Glutamatergic neuron (in vitro differentiated cells): ENCODE measurements at regions not wholly inside any gene's neighbourhood (a gene's known extent, or its start where the extent isn't known, plus 50 kb on each side); places are given as distances from the start of the nearest gene placed in this dataset.
"Not testable (repeated sequence)": the region's sequence is repeated elsewhere in the genome, so short reads cannot be mapped to it uniquely, and the experiment has no call there.

ENCODE experiments used
- DNase-seq: peaks from one replicate; pipeline ENCODE4 v3.0.0; 2022
- H3K27ac Mint-ChIP-seq: one replicate; pipeline ENCODE4 v1.8.0; 2020; ENCODE audit warnings: mild to moderate bottlenecking, mixed read lengths, inconsistent platforms; ENCODE audit not compliant: unreplicated experiment
- H3K27me3 Mint-ChIP-seq: one replicate; pipeline ENCODE4 v1.8.0; 2020; ENCODE audit warnings: mild to moderate bottlenecking, moderate library complexity, mixed read lengths, inconsistent platforms; ENCODE audit not compliant: unreplicated experiment
- H3K36me3 Mint-ChIP-seq: one replicate; pipeline ENCODE4 v1.8.0; 2020; ENCODE audit warnings: mild to moderate bottlenecking, mixed read lengths, inconsistent platforms; ENCODE audit not compliant: unreplicated experiment
- H3K4me1 Mint-ChIP-seq: one replicate; pipeline ENCODE4 v1.8.0; 2020; ENCODE audit warnings: mild to moderate bottlenecking, low read depth, mixed read lengths, inconsistent platforms; ENCODE audit not compliant: unreplicated experiment
- H3K4me3 Mint-ChIP-seq: one replicate; pipeline ENCODE4 v1.8.0; 2020; ENCODE audit warnings: mild to moderate bottlenecking, mixed read lengths, inconsistent platforms; ENCODE audit not compliant: unreplicated experiment
- H3K9me3 Mint-ChIP-seq: one replicate; pipeline ENCODE4 v1.8.0; 2020; ENCODE audit warnings: mild to moderate bottlenecking, moderate library complexity, mixed read lengths, inconsistent platforms; ENCODE audit not compliant: unreplicated experiment
- TF ChIP-seq, protein P1 (sequence below): fragments of 200-600 bp; sonication (generic); IDR thresholded peaks from one replicate; pipeline ENCODE4 v1.5.0; 2021; ENCODE audit not compliant: partially characterized antibody, unreplicated experiment

DNA sequence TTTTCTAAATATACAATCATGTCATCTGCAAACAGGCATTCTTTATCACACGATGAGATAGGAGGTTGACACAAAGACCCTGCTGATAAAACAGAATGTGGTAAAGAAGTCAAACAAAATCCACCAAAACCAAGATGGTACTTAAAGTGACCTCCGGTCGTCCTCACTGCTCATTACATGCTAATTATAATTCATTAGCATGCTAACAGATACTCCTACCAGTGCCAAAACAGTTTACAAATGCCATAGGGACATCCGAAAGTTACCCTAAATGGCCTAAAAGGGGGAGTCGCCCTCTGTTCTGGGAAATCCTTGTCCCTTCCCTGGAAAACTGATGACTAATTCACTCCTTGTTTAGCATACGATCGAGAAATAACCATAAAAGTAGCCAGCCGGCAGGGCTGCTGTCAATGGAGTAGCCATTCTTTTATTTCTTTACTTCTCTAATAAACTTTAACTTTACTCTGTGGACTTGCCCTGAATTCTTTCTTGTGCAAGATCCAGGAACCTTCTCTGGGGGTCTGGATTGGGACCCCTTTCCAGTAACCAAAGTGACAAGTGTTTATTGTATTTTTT, 126.6 kb downstream of the CCDC71L start:
- DNase-seq = no peak
- Mint-ChIP-seq H3K4me1 (no peaks in the 10 kb centered on the region), H3K36me3 (no peaks in the 10 kb centered on the region), H3K27me3 (no peaks in the 10 kb centered on the region), H3K9me3 (no peaks in the 10 kb centered on the region), H3K27ac (no peak overlapping the region), H3K4me3 (no peak overlapping the region)
- TF ChIP-seq, protein P1, sequence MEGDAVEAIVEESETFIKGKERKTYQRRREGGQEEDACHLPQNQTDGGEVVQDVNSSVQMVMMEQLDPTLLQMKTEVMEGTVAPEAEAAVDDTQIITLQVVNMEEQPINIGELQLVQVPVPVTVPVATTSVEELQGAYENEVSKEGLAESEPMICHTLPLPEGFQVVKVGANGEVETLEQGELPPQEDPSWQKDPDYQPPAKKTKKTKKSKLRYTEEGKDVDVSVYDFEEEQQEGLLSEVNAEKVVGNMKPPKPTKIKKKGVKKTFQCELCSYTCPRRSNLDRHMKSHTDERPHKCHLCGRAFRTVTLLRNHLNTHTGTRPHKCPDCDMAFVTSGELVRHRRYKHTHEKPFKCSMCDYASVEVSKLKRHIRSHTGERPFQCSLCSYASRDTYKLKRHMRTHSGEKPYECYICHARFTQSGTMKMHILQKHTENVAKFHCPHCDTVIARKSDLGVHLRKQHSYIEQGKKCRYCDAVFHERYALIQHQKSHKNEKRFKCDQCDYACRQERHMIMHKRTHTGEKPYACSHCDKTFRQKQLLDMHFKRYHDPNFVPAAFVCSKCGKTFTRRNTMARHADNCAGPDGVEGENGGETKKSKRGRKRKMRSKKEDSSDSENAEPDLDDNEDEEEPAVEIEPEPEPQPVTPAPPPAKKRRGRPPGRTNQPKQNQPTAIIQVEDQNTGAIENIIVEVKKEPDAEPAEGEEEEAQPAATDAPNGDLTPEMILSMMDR = no peak

- H3K36me3 Mint-ChIP-seq, H3K27me3 Mint-ChIP-seq, H3K9me3 Mint-ChIP-seq, DNase-seq, H3K4me1 Mint-ChIP-seq, H3K4me3 Mint-ChIP-seq, H3K27ac Mint-ChIP-seq: not testable (repeated sequence)
Measured at GRCh38 chr7:106530183-106530582, 130.8 kb downstream of the CCDC71L start.

DNA sequence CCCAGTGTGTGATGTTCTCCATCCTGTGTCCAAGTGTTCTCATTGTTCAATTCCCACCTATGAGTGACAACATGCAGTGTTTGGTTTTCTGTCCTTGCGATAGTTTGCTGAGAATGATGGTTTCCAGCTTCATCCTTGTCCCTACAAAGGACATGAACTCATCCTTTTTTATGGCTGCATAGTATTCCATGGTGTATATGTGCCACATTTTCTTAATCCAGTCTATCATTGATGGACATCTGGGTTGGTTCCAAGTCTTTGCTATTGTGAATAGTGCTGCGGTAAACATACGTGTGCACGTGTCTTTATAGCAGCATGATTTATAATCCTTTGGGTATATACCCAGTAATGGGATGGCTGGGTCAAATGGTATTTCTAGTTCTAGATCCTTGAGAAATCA, 134.3 kb downstream of the CCDC71L start:
- not testable (repeated sequence) for H3K4me1 Mint-ChIP-seq, H3K27ac Mint-ChIP-seq, H3K9me3 Mint-ChIP-seq, H3K36me3 Mint-ChIP-seq, DNase-seq, H3K4me3 Mint-ChIP-seq, H3K27me3 Mint-ChIP-seq

DNA sequence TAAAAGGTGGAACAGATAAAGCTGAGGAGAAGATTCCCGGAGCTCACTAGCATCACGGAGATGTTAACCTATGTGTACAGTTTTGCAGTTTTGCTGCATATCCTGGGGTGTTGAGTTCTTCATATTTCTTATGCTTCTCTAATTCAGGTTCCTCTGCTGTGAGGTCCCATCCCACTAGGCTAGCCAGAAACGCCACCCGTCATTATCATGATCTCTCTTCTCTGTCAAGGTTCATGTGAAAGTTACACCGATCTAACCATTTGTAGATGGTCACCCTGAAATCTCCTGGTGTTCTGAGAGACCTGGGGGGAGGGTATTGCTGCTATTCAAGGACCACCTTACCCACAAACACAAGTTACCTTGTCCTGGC, 136.3 kb downstream of the CCDC71L start:
- TF ChIP-seq, protein P1 = no peak
- H3K27ac Mint-ChIP-seq = no peak overlapping the region

DNA sequence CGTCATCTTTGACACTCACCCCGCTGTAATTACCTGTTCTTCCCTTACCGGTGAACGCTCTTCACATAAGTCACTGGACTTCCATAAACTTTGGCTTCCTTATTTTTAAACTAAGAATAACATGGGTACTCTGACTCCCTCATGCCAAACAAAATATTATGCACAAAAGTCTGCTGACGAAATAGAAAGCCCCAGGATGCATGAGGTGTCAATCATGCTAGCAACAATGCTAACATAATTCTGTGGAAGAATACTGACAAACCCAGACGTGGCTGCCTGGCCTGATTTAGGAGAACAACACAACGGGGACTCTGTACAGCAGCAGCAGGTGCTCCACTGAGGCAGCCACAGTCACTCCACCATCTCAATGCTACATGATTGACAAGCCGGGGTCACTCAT, 137.5 kb downstream of the CCDC71L start:
- no peak for DNase-seq
- TF ChIP-seq, protein P1 = no peak
- no peak overlapping the region for H3K4me3 Mint-ChIP-seq
- peaks cover 3% of the 10 kb centered on the region for H3K27me3 Mint-ChIP-seq
- H3K36me3 Mint-ChIP-seq = no peaks in the 10 kb centered on the region
- H3K27ac Mint-ChIP-seq = no peak overlapping the region
- no peaks in the 10 kb centered on the region for H3K9me3 Mint-ChIP-seq
- H3K4me1 Mint-ChIP-seq = no peaks in the 10 kb centered on the region

More for the DNA sequence above, 136.3 kb downstream of the CCDC71L start:
- Mint-ChIP-seq H3K27me3 (no peaks in the 10 kb centered on the region), H3K4me3 (no peak overlapping the region), H3K4me1 (no peaks in the 10 kb centered on the region), H3K9me3 (no peaks in the 10 kb centered on the region), H3K36me3 (no peaks in the 10 kb centered on the region)
- DNase-seq = no peak

DNA sequence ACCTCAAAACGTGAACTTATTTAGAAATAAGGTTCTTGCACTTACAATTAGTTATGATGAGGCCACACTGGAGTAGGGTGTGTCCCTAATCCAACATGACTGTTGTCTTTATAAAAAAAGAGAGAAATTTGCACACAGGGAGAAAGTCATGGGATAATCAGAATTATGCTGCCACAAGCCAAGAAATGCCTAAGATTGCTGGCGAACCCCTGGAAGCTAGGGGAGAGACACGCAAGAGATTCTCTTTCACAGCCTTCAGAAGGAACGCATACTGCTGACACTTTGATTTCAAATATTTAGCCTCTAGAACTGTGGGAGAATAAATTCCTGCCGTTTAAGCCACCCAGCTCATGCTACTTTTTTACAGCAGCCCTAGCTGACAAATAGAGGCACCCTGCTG, 138.3 kb downstream of the CCDC71L start:
- H3K4me1 Mint-ChIP-seq = no peaks in the 10 kb centered on the region

More for the DNA sequence above, 138.3 kb downstream of the CCDC71L start:
- H3K4me3 Mint-ChIP-seq = no peak overlapping the region
- H3K27me3 Mint-ChIP-seq = peaks cover 3% of the 10 kb centered on the region
- TF ChIP-seq, protein P1 = no peak
- no peak overlapping the region for H3K27ac Mint-ChIP-seq
- DNase-seq = no peak
- H3K36me3 Mint-ChIP-seq = no peaks in the 10 kb centered on the region
- H3K9me3 Mint-ChIP-seq = no peaks in the 10 kb centered on the region
